ENCODE measurements at regions not wholly inside any gene's neighbourhood (a gene's known extent, or its start where the extent isn't known, plus 50 kb on each side); places are given as distances from the start of the nearest gene placed in this dataset.

DNA sequence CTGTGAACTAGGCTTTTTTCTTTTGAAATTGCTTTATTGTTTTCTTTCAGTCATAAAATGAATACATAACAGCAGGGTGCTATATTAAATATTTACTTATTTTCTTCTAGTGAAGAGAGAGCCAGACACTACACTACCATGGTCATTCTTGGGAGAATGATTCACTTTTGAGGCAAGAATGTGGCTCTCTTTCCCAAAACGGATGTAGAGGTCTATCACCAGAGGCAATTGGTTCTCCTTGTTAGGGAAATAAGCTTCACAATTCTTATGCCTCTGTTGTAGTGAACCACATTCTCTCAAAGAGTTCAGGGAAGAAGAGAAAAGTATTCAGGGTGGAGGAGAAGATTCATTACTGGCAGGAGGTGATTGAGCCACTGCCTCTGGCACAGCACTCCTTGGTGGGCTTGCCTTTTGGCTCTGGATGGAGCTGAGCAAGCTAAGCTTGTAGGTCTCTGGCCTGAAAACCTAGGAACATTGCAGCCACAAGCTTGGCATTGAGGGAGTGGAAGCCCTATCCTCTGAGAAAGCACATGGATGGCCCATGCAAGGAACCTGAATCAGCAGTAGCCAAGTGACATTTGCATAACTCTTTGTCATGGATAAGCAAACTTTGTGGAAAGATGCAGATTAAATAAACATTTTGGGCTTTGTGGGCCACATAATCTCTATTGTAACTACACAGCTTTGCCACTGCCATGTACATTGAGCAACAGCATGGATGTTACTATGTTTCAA is 179.0 kb upstream of the TNC start:
- TF ChIP-seq, protein P1, sequence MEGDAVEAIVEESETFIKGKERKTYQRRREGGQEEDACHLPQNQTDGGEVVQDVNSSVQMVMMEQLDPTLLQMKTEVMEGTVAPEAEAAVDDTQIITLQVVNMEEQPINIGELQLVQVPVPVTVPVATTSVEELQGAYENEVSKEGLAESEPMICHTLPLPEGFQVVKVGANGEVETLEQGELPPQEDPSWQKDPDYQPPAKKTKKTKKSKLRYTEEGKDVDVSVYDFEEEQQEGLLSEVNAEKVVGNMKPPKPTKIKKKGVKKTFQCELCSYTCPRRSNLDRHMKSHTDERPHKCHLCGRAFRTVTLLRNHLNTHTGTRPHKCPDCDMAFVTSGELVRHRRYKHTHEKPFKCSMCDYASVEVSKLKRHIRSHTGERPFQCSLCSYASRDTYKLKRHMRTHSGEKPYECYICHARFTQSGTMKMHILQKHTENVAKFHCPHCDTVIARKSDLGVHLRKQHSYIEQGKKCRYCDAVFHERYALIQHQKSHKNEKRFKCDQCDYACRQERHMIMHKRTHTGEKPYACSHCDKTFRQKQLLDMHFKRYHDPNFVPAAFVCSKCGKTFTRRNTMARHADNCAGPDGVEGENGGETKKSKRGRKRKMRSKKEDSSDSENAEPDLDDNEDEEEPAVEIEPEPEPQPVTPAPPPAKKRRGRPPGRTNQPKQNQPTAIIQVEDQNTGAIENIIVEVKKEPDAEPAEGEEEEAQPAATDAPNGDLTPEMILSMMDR (conservative IDR thresholded peaks at IDR 0.05; ENCODE audit: low read depth, low read length), result no peak
- DNase-seq (ENCODE audit: low read depth), result no peak
- no peak overlapping the region for H3K4me3 ChIP-seq (ENCODE audit: low read length)

DNA sequence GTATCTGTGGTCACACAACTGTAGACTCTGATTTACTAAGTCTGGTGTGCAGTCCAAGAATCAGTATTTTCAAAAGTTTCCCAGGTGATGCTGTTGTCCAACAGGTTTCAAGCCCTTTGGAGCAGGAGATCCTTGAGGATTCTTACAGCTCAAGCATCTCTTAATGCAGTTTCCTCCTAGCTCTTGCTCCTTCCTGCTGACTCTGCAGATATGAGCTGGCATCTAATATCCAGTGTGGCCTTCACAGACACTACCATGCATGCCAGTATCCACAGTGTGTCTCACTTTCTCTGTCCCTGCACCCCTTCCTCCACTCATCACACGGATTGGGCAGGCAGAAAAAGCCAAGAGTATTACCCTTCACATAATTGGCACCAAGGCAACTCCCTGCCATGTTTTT is 182.2 kb upstream of the TNC start:
- DNase-seq (ENCODE audit: low read depth), result no peak
- TF ChIP-seq, protein P1 (conservative IDR thresholded peaks at IDR 0.05; ENCODE audit: low read depth, low read length), result no peak
- H3K4me3 ChIP-seq (ENCODE audit: low read length), result no peak overlapping the region

DNA sequence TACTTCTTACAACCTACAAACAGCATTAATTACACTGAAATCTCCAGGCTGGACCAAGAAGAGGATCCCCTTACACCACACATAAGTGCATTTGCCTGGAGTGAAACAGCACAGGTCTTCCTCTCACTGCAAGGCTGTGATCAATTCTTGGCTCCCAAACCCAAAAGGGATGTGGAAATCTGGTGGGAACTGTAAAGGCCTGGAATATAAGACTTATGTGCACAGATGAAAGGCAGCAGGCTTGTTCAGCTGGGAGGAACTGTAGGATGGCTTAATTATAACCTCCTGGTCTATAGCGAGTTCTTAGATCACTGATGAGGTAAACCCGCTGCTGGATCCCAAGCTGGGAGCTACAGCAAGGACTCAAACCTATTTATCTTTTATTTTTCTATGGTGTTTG is 182.9 kb upstream of the TNC start:
- TF ChIP-seq, protein P1 (conservative IDR thresholded peaks at IDR 0.05; ENCODE audit: low read depth, low read length), result no peak
- no peak for DNase-seq (ENCODE audit: low read depth)

DNA sequence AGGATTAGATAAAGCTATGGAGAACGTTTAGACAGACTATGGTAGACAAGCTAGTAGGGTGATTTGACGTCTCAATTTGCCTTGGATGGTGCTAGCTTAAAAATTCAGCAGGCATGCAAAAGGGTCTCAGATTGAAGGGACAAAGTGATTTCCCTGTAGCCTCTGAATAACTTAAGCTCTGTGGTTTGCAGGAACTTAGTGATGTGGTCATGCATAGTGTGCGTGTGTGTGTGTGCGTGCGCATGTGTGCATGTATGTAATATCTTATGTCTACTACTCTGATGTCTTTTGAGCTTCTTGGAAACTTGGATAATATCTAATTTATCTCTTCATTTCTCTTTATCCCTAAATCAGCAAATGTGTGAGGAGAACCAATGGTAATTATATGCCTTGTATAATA is 183.6 kb upstream of the TNC start:
- no peak overlapping the region for H3K4me3 ChIP-seq (ENCODE audit: low read length)
- no peak for DNase-seq (ENCODE audit: low read depth)
- TF ChIP-seq, protein P1 (conservative IDR thresholded peaks at IDR 0.05; ENCODE audit: low read depth, low read length), result no peak

More for the DNA sequence above, 182.9 kb upstream of the TNC start:
- no peak overlapping the region for H3K4me3 ChIP-seq (ENCODE audit: low read length)

DNA sequence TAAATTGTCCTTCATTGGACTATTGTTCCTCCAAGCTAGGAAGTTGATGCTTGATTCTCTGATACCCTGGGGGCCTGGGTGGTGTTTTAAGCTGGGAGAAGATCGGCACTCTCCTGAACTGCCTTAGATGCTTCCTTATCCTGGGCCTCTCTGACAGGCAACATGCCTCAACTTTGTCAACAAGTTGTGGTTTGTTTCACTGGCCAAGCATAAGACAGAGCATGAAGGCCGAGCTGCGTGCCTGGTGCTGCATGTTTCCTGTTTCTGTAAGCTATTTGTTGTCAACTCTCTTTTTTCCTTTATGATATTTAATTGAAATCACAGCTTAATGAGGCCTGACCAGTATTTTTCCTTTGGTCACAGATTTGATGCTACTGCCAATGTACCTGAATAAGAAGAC is 187.6 kb upstream of the TNC start:
- TF ChIP-seq, protein P1 (conservative IDR thresholded peaks at IDR 0.05; ENCODE audit: low read depth, low read length), result no peak
- DNase-seq (ENCODE audit: low read depth), result no peak
- no peak overlapping the region for H3K4me3 ChIP-seq (ENCODE audit: low read length)

DNA sequence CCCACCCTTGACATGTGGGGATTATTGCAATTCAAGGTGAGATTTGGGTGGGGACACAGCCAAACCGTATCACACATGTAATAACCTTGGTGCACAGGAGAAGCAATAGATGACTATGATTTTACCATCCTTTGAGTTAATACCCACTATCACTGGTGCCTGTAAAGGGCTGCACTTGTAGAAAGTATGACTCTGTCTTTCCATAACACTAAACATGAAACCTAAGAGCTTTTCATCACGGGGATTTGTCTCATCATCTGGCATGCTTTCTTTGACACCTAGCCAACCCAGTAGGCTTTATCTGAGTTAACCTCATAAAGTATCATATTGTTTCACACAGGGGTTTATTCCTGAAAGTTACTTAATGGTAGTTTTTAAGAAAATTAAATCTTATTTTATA is 188.9 kb upstream of the TNC start:
- H3K4me3 ChIP-seq (ENCODE audit: low read length), result no peak overlapping the region
- no peak for DNase-seq (ENCODE audit: low read depth)
- TF ChIP-seq, protein P1 (conservative IDR thresholded peaks at IDR 0.05; ENCODE audit: low read depth, low read length), result no peak

DNA sequence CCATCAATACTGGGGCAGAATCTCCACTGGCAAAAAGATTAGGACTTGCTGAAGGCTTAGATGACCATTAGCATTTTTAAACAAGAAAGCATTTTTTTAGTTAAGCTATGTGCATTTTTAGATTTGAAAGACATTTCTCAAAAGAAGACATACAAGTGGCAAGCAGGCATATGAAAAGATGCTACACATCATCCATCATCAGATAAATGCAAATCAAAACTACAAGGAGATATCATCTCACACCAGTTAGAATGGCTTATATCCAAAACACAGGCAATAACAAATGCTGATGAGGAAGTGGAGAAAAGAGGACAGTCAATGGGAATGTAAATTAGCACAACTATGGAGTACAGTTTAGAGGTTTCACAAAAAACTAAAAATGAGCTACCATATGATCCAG is 195.6 kb upstream of the TNC start:
- TF ChIP-seq, protein P1 (conservative IDR thresholded peaks at IDR 0.05; ENCODE audit: low read depth, low read length), result no peak
- DNase-seq (ENCODE audit: low read depth), result no peak
- H3K4me3 ChIP-seq (ENCODE audit: low read length), result no peak overlapping the region

Data from retinal pigment epithelial cell (primary cell).